Myocyte (in vitro differentiated cells): ENCODE measurements at regions not wholly inside any gene's neighbourhood (a gene's known extent, or its start where the extent isn't known, plus 50 kb on each side); places are given as distances from the start of the nearest gene placed in this dataset.
"Not testable (repeated sequence)": the region's sequence is repeated elsewhere in the genome, so short reads cannot be mapped to it uniquely, and the experiment has no call there.

Source experiments
- DNase-seq: peaks from one replicate; pipeline ENCODE4 v3.0.0-alpha.2; 2012; ENCODE audit warnings: low read depth

DNA sequence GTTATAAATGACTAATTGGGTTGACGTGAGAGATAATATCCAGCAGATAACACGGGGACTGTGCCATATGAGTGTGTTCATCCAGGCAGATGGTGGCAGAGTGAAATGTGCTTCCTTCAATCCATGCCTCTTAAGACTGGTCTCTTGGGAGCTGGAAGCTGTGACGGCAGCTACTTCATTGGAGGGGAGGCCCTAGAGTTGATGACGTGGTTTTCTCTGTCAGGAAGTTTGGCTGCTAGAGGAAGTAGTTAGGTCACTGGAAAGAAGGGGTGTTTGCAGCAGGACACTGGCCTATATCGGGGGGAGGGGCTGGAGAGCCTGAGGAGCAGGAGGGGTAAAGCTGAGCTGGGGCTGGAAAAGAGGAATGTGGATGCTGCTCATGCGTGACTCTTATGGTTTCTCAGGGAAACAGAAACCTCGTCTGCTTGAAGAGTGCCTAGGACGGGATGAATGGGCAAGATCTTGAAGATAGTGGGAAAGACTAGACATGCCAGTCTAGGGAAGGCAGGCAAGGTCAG lies 3051.6 kb downstream of the RPIA start:
- not testable (repeated sequence) for DNase-seq

DNA sequence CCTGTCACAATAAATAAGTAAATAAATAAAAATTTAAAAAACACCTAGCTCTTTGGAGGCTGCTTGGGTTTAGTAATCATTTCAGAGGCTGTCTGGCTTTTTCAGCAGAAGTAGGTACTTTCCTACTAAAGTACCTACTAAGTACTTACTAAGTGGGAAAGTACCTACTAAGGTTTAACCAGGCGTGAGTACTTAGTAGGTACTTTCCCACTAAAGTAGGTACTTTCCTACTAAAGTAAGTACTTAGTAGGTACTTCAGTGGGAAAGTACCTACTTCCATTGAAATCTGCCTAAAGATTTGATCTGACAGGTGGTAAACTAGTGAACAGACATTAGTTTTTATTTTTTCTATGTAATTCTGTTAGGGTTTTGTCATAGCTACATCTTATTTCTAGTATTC lies 3052.4 kb downstream of the RPIA start:
- DNase-seq = not testable (repeated sequence)

DNA sequence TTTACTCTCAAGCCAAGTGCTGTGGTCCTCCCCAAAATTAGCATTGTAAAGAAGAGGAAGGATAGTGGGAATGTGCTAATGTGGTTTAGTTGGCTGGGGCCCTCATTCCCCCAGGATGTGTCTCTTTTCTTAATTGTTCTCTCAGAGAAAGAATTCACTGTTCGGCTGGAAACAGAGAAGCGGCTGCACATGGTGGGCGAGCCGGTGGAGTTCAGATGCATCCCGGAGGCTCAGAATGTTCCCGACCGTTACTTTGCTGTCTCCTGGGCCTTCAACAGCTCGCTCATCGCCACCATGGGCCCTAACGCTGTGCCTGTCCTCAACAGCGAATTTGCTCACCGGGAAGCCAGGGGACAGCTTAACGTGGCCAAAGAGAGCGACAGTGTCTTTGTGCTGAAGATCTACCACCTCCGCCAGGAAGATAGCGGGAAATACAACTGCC lies 3053.2 kb downstream of the RPIA start:
- DNase-seq = not testable (repeated sequence)

DNA sequence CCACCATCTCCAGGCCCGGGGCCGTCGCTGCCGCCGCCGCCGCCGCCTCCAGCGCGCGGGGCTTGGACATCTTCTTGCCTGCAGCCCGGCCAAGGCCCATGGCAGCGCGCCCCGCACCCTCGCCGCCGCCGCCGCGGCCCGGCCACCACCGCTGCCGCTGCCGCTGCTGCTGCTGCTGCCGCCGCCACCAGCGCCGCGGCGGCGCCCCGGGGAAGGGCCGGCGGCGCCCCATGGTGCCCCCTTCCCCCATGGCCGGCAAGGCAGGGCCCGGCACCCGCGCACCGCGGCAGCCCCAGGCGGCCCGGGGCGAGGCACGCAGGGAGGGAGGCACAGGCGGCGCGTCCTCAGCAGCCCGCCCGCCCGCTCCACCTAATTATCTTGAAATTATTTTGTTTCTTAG lies 3057.4 kb downstream of the RPIA start:
- no peak for DNase-seq

DNA sequence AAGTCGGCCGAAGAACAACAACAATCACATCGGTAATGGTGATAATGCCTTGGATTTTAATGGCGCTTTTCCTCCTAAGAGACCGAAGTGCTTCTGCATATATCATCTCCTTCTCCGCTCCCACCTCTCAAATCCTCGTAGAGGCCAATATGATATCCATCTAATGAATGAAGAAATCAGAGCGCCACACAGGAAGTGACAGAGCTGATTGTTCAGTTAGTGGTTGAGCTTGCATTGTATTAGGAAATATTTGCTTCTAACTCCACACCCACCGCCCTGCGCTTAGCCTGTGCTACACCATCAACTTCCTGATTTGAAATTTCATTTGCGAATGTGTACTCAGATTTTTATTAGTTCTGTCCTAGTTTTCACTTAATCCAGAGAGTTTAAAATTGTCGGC lies 3058.2 kb downstream of the RPIA start:
- DNase-seq = not testable (repeated sequence)

DNA sequence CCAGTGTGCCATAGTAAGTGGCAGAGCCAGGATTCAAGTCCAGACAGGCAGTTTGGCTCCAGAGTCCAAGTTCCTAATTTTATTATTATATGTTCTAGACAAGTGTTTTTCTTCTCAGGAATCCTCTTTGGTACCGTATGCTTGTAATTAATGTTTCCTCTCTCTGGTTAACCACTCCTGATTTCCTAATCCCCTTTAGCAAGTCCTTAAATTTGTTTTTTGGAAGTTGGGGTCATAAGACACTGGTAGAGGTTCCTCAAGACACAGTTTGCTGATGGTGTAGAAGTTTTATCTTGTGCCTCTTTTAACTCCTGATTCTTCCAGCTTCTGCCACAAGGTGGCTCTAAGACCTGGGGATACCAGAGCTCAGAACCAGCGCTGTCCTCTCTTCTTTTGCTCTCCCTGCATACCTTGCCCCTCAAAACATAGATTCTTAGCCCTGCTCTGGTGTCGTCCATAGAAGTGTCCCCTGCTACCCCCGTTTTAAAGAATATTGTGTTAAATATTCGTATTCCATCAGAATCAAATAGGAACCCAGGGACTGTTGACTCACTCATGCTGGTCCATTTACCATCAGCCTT lies 3068.0 kb downstream of the RPIA start:
- DNase-seq = not testable (repeated sequence)

DNA sequence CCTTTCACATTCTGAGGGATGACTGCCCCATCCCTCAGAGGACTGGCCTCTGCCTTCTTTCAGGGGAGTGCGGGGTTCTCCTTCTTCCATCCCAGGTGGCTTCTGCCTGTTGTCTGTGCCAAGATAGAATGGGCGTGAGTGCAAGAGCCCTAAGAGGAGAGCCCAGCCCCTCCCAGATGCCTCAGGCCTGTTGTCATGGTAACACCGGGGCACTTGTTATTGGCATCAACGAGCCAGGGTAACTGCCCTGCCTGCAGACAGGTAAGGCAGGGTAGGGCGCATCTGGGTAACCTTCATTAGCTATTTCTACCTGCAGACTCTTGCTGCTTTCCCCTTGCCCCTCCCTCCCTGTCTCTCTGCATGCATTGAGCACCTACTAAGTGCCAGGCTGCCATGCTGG lies 3069.2 kb downstream of the RPIA start:
- DNase-seq = not testable (repeated sequence)

DNA sequence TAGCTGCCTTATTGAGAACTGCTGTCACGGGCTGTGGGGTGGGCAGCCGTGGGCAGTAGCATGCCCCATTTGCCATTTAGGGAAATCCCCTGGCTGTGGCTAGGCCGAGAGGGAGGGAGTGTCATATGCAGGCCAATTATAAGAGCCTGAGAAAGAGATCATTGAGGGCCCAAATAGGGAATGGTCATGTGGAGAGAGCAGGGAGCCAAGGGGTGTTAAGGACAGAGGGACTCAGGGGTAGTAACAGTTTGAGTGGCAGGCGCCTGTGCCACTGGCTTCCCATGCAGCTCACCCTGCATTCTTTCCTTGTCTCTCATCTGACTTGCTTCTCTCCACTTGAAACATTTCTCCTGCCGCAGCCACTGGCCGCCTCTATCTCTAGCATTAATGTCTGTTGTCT lies 3070.8 kb downstream of the RPIA start:
- DNase-seq = not testable (repeated sequence)

DNA sequence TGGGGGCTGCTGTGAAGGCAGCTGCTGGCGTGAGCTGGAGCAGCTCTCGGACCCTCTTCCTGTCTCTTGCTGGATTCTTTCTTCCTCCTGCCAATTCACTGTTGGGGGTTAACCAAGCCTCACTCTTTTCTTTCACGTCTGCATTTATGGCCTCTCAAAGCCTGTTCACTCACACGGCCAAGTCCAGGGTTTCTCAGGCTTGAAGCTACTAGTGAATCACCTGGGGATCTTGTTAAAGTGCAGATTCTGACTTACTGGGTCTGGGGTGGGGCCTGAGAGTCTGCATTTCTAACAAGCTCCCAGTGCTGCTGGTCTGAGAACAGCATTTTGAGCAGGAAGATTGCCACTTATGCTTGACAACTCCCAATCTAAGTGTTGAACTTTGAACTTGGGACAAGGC lies 3072.2 kb downstream of the RPIA start:
- DNase-seq = not testable (repeated sequence)

DNA sequence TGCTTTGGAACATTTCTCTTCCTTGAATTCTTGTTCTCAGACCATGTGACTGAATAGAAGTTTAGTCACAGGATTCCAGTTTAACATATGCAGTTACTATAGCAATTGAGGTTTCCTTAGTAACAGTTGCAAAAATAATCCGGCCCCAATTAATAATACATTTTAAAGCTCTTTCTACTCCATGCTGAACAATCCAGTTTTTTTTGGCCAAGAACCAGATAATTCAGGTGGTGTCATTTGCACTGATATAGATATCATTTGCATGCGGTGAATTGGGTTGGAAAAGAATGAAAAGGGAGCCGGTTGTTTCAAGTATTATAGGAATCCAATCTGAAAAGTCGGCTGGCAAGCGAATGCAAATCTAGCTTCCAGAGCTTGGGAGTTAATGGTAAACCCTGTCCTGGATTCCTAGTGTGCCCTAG lies 3073.1 kb downstream of the RPIA start:
- peak; percentile 15 for DNase-seq

DNA sequence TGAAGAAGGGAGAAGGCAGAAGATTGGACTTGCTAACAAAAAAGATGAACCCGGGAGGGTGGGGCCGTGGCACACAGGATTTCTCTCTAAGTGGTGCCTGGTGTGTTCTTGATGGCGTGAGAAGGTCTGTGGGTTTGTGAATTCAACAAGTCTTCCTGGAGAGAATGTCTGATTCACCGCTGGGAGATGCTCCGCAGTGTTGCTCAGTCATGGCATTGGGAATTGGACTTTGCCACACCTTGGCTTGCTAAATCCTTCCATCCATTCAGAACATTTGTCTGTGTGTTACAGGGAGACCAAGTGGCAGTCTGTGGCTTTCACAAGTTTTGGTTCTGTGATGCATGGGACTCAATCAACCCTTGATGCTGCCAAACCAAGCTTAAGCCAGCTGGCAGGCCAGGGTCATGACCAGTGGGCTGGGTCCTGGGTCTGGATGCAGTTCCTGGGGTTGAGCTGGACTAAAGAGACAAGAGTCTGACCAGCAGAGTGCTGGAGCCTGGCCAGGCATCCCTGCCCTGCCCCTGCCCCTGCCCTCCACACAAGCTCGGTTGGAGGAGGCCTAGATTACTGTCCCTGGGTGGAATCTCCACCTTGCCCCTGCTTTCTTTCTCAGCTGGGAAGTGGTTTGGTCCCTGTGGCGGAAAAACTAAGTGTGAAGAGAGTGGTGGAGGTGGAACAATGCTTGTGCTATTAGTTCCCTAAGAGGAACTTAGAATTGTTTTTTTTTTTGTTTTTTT lies 3073.7 kb downstream of the RPIA start:
- peak; percentile 46 for DNase-seq

DNA sequence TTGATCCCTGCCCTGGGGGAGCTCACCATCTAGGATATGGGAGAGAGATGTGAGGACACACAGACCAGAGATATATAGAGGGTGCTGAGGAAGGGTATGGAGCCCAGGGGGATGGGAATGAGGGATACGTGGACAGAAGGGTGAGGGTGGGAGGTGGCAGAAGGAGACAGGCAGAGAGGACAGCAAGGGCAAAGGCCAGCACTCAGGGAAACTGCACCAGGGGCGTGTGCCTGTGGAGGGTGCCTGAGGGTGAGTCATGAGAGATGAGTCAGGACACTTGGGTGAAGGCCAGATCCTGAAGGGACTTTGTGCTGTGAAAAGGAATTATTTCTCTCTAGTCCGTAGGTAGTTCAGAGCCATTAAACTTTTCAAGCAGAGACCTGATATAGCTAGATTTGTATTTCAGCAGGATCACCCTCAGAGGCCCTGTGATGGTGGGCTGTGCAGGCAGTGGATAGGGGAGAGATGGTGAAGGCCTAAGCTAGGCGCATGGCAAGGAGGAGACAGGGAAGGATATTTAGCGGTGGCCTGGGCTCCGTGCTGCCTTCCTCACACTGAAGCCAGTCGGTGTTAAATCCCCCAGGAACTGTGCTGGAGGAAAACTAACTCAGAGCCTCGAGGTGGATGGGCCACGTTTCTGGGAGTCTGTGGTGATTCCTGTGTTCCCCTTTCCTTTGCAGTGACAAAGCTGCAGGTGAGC lies 3075.0 kb downstream of the RPIA start:
- DNase-seq = peak; percentile 63

DNA sequence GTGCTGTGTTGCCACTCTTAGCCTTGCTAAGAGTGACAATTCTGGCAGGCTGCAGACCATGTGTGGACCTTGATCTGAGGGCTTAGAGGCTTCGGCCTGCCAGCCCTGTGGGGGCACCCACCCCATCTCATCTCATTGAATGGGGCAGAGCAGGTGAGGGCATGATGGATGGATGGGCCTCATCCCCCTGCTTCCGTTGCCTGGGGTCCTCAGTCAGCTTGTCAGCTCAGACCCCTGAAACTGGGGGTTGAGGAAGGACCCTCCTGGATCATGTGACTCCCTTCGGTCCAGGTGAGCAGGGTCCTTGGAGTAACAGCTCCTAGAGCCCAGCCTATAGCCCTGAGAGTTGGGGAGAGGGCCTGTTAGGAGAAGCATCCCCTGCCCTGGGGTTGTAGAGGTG lies 3076.8 kb downstream of the RPIA start:
- DNase-seq = not testable (repeated sequence)

DNA sequence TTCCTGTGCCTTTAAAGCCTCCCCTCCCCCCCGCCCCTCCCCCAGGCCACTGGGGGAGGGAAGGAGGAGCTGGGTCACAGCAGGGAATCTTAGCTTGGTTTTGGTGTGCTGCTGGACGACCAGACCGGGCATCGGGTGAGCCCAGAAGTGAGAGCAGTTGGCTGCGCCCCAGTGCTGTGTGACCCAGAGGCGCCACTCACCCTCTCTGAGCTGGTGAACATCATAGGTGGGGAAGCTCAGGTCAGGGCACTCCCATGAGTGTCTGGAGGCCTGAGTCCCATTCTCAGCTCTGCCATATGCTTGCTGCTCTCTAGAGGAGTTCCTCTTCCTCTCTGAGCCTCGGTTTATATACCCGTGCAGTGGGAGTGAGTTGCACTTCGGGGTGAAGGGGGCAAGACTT lies 3077.5 kb downstream of the RPIA start:
- DNase-seq = not testable (repeated sequence)

DNA sequence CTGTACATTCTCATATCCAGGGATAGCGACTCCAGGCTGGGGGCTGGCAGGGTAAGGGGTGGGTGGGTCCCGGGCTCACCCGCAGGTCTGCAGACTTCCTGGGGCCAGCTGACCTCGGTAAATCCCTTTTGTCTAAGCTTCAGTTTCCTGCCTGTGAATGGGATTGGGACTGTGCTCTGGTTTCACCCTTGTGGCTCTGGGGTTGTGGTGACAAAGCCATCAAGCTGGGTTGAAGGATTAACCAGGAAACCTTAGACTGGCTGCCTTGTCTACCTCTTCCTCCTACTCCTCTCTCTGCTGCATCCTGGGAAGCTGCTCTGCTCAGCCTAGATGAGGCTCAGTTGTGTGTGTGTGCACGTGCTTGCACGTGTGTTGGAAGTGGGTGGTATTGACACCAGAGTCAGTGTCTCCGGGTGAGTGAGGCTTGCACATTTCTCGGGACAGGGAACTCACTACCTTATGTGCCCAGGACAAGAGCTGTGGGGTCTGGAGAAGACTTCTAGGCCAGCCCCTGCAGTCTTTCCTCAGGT lies 3078.6 kb downstream of the RPIA start:
- DNase-seq = peak; percentile 53

DNA sequence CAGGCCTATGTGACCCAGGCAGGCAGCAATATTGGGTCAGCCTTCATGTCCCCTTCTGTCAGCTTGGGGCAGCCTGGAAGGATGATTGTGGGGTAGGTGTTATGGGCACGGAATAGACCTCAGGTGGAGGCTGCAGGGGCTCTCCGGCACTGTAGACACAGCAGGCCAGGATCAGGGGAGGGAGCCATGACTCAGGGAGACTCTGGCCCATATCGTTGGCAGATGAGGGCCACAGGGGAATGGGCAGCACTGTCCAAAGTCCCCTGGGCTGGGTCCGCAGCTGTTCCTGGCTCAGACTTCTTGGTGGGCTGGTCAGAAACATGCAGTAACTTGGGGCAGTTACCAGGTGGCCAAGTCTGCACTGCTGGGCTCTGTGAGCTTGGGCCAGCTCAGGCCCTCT lies 3080.1 kb downstream of the RPIA start:
- DNase-seq = not testable (repeated sequence)

DNA sequence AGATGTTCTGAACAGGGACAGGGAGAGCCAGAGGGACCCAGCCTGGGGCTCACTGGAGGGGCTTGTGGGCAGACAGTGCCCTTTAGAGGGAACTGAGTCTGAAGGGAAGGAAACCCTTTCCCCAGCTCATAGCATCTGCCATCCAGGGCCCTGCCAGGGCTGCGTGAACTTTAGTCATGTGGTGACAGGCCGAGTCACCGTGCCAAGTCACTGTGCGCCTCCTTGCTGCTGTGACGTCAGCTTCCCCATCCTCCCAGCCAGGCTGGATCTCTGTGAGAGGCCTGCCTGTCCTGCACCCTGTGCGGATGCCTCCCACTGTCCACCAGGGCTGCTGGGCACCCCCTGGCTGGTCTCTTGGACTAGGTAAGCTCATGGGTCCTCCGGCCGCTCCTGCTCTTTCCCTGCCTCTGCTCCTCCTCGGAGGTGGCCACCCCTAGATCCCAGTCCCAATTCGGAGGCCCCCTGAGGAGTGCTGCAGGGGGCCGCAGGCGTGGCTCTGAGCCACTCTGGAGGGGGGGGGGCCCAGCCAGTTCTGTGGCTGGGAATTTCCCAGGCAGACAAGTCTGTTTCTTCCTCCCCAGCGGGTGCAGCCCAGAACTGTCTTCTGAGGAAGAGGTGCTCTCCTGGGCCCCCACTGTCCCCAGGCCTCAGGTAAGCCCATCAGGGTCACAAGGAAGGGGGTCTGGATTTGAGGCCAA lies 3080.9 kb downstream of the RPIA start:
- DNase-seq = not testable (repeated sequence)

DNA sequence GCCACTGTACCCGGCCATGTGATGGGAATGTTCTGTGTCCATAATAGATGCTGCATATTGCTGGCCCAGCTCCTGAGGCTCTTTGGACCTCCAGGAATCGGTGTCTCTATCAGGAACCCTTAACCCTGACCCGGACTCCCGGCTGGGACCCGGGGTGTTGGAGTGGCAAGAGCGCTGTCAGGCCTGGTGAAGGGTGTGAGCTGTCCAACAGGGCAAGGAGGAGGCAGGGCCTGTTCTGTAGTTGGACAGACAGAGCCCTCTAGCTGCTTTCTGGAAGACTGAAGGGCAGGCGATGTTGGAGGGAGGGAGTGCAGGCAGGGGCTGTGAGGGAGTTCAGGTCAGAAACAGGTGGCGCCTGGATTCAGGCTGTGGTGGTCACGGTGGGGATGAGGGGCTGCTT lies 3082.3 kb downstream of the RPIA start:
- DNase-seq = not testable (repeated sequence)

DNA sequence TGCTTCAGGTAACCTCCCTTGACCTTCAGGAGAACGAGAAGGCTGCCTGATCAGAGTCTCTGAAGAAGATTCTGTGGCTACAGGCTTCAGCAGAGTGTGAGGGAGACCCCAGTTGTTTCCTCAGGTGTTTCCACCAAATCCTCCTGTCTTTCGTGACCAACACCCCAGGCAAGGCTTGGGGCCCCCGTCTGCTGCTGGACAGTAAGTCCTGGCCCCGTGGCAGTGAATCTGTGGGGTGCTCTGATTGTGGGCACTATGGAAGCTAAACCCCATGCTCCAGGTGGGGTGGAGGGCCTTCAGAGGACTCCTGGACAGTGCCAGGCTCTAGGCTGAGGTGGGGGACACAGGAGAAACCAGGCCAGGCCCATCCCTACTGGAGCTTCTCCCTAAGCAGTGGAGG lies 3083.7 kb downstream of the RPIA start:
- not testable (repeated sequence) for DNase-seq

DNA sequence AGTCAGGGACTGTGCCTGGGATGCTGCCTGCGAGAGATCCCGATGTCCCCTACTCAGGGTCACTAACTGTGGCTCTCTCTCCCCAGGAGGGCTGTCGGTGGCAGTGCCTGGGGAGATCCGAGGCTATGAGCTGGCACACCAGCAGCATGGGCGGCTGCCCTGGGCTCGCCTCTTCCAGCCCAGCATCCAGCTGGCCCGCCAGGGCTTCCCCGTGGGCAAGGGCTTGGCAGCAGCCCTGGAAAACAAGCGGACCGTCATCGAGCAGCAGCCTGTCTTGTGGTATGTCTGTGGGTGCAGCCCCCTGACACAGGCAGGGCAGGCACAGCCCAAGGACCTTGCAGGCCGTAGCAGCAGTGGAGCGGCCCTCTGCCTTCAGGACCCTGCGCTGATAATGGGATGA lies 3088.9 kb downstream of the RPIA start:
- not testable (repeated sequence) for DNase-seq

DNA sequence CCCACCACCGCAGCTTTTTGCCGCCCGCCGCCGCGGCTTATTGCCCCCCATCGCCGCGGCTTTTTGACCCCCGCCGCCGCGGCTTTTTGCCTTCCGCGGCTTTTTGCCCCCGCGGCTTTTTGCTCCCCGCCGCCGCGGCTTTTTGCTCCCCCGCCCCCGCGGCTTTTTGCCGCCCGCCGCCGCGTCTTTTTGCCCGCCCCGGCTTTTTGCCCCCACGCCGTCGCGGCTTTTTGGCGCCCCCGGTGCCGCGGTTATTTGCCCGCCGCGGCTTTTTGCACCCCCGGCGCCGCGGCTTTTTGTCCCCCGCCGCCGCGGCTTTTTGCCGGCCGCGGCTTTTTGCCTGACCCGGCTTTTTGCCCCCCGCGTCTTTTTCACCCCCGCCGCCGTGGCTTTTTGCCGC lies 3061.8 kb upstream of the TEKT4 start:
- not testable (repeated sequence) for DNase-seq
